ENCODE measurements at regions not wholly inside any gene's neighbourhood (a gene's known extent, or its start where the extent isn't known, plus 50 kb on each side); places are given as distances from the start of the nearest gene placed in this dataset.

- Histone ChIP-seq H3K36me3 (no peaks in the 10 kb centered on the region), H3K4me3 (no peak overlapping the region), H3K4me1 (no peaks in the 10 kb centered on the region), H3K9me3 (no peaks in the 10 kb centered on the region), H3K27me3 (no peaks in the 10 kb centered on the region), H3K27ac (no peak overlapping the region)
- intact Hi-C loops (cut with DNase I) = no loop called here
- 81 to 83% methylated on average over 3 of the region's 3 CpGs for WGBS, 2 donors
- DNase-seq = no peak
- TF ChIP-seq POLR2AphosphoS5 (IDR thresholded peaks at IDR 0.05) (no peak), POLR2A (IDR thresholded peaks at IDR 0.05) (no peak), EP300 (IDR thresholded peaks at IDR 0.05) (no peak)
- TF ChIP-seq, protein P1, sequence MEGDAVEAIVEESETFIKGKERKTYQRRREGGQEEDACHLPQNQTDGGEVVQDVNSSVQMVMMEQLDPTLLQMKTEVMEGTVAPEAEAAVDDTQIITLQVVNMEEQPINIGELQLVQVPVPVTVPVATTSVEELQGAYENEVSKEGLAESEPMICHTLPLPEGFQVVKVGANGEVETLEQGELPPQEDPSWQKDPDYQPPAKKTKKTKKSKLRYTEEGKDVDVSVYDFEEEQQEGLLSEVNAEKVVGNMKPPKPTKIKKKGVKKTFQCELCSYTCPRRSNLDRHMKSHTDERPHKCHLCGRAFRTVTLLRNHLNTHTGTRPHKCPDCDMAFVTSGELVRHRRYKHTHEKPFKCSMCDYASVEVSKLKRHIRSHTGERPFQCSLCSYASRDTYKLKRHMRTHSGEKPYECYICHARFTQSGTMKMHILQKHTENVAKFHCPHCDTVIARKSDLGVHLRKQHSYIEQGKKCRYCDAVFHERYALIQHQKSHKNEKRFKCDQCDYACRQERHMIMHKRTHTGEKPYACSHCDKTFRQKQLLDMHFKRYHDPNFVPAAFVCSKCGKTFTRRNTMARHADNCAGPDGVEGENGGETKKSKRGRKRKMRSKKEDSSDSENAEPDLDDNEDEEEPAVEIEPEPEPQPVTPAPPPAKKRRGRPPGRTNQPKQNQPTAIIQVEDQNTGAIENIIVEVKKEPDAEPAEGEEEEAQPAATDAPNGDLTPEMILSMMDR (IDR thresholded peaks at IDR 0.05) = no peak
Measured at GRCh38 chr7:10473569-10473968, 500.1 kb upstream of the PHF14 start.

GRCh38 chr7:10474048-10474447 lies 499.6 kb upstream of the PHF14 start:
- H3K27me3 ChIP-seq = no peaks in the 10 kb centered on the region
- TF ChIP-seq EP300 (IDR thresholded peaks at IDR 0.05) (no peak), POLR2AphosphoS5 (IDR thresholded peaks at IDR 0.05) (no peak)
- DNase-seq = no peak
- H3K36me3 ChIP-seq = no peaks in the 10 kb centered on the region
- intact Hi-C loops (cut with DNase I) = no loop called here
- no peak overlapping the region for H3K4me3 ChIP-seq
- H3K27ac ChIP-seq = no peak overlapping the region
- 79 to 81% methylated on average over 3 of the region's 3 CpGs for WGBS, 2 donors
- H3K4me1 ChIP-seq = no peaks in the 10 kb centered on the region
- no peaks in the 10 kb centered on the region for H3K9me3 ChIP-seq

DNA sequence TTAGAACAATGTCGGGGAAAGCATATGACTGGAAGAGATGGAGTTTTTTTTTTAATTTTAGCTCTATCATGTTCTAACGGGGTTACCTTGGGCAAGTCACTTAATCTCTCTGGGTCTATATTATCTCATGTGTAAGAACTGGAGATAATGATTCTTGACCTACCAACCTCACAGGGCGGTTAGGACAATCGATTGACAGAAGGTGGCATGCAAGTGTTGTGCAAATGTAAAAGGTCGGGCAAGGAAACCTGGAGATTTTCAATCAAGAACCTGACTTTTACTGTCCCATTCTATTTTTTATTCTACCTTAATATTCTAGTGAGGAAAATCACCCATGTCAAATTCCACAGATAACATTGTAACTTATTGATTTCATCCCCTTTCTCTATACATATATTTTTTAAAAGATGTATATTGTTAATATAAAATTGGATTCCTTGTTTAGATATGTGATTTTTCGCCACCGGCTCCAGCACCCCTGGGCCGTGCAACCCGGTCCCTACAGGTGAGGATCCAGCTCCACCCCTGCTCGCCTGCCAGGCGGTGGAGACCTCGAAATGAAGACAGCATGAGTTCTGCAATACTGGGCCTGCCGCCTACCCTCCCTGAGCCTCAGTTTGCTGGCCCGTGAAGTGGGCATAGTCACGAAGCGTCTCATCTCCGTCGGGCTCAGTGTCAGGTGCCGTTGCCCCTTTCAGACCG lies 497.6 kb upstream of the PHF14 start:
- no peak for DNase-seq
- H3K4me3 ChIP-seq = no peak overlapping the region
- H3K9me3 ChIP-seq = no peaks in the 10 kb centered on the region
- intact Hi-C loops (cut with DNase I) = no loop called here
- H3K27ac ChIP-seq = no peak overlapping the region
- no peaks in the 10 kb centered on the region for H3K27me3 ChIP-seq
- TF ChIP-seq EP300 (IDR thresholded peaks at IDR 0.05) (no peak), POLR2A (IDR thresholded peaks at IDR 0.05) (no peak)
- TF ChIP-seq, protein P1 (IDR thresholded peaks at IDR 0.05) = no peak
- no peaks in the 10 kb centered on the region for H3K4me1 ChIP-seq
- 92 to 93% methylated on average over 20 of the region's 20 CpGs for WGBS, 2 donors
- H3K36me3 ChIP-seq = no peaks in the 10 kb centered on the region

DNA sequence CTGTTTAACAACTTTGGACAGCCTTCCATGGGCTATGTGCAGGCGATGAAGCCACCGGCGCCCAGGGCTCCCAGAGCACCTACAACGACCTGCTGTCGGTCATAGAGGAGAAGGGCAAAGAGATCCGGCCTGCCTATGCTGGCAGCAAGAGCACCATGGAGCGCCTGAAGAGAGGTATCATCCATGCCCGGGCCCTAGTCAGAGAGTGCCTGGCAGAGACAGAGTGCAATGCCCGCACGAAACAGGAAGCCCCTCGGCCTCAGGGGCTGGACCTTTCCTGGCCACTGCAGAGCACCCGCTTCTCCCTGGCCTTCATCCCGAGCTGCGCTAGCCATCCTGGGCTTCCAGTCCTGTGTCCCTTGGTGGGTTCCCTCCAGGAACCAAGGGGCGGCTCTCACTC lies 497.0 kb upstream of the PHF14 start:
- H3K4me1 ChIP-seq = no peaks in the 10 kb centered on the region
- no peaks in the 10 kb centered on the region for H3K27me3 ChIP-seq
- intact Hi-C loops (cut with DNase I) = no loop called here
- DNase-seq = peak; percentile 46
- no peak overlapping the region for H3K4me3 ChIP-seq
- H3K9me3 ChIP-seq = no peaks in the 10 kb centered on the region
- H3K27ac ChIP-seq = no peak overlapping the region
- TF ChIP-seq POLR2AphosphoS5 (IDR thresholded peaks at IDR 0.05) (no peak), EP300 (IDR thresholded peaks at IDR 0.05) (no peak), POLR2A (IDR thresholded peaks at IDR 0.05) (no peak)
- TF ChIP-seq, protein P1 (IDR thresholded peaks at IDR 0.05) = no peak
- 95% methylated on average over 15 of the region's 15 CpGs for WGBS, 2 donors
- no peaks in the 10 kb centered on the region for H3K36me3 ChIP-seq

GRCh38 chr7:10483671-10484070 lies 490.0 kb upstream of the PHF14 start:
- Histone ChIP-seq H3K27me3 (no peaks in the 10 kb centered on the region), H3K4me1 (no peaks in the 10 kb centered on the region), H3K9me3 (no peaks in the 10 kb centered on the region), H3K4me3 (no peak overlapping the region), H3K27ac (no peak overlapping the region), H3K36me3 (no peaks in the 10 kb centered on the region)
- DNase-seq = no peak
- WGBS, 2 donors = 83 to 91% methylated on average over 5 of the region's 5 CpGs
- intact Hi-C loops (cut with DNase I) = no loop called here
- TF ChIP-seq, protein P1 (IDR thresholded peaks at IDR 0.05) = no peak
- TF ChIP-seq POLR2AphosphoS5 (IDR thresholded peaks at IDR 0.05) (no peak), EP300 (IDR thresholded peaks at IDR 0.05) (no peak), POLR2A (IDR thresholded peaks at IDR 0.05) (no peak)

All from sigmoid colon (tissue), 6 donors.